K562 (cell line): ENCODE measurements at regions not wholly inside any gene's neighbourhood (a gene's known extent, or its start where the extent isn't known, plus 50 kb on each side); places are given as distances from the start of the nearest gene placed in this dataset.

Experiments used
- ATF7 ChIP-seq: fragments of 450-650 bp; IDR thresholded peaks from 2 replicates; pipeline ENCODE4 v1.7.1; 2014; ENCODE audit warnings: mild to moderate bottlenecking, moderate library complexity
- CBFA2T3 ChIP-seq: fragments of 450-650 bp; IDR thresholded peaks from 2 replicates; pipeline ENCODE4 v1.6.1; 2017
- CBX3 ChIP-seq, 2 experiments: IDR thresholded peaks; 1 replicate in 1 of 2; 2 replicates in 1 of 2; pipeline ENCODE4 v1.6.1; 2012; ENCODE audit warnings: inconsistent platforms in 2 of 2, low read length in 2 of 2, borderline replicate concordance in 1 of 2, control low read depth in 1 of 2
- COPS2 ChIP-seq: fragments of 450-650 bp; conservative IDR thresholded peaks from 2 replicates; pipeline ENCODE4 v1.6.1; 2016; ENCODE audit warnings: mild to moderate bottlenecking, moderate library complexity
- FOSL1 ChIP-seq: fragments of 200-800 bp; sonication (Bioruptor generic); conservative IDR thresholded peaks from 2 replicates; pipeline ENCODE4 v1.6.1; 2016; ENCODE audit warnings: missing genetic modification characterization, missing compliant biosample characterization
- HBP1 ChIP-seq: fragments of 450-650 bp; formaldehyde crosslinking; IDR thresholded peaks from 2 replicates; pipeline ENCODE4 v1.4.0; 2022; ENCODE audit warnings: missing genetic modification characterization
- JUND ChIP-seq, 2 experiments: IDR thresholded peaks; 2 replicates in 1 of 2; 3 replicates in 1 of 2; pipeline ENCODE4 v1.6.1; 2011; ENCODE audit warnings: borderline replicate concordance in 2 of 2, low read depth in 2 of 2, low read length in 2 of 2, improper control_type of control experiment in 1 of 2, missing biosample characterization in 1 of 2, missing genetic modification characterization in 1 of 2, missing genetic modification reagents in 1 of 2
- KLF1 ChIP-seq: fragments of 450-650 bp; IDR thresholded peaks from 2 replicates; pipeline ENCODE4 v1.6.1; 2016; ENCODE audit warnings: missing genetic modification characterization, missing compliant biosample characterization
- LCOR ChIP-seq: sonication (generic); formaldehyde crosslinking; IDR thresholded peaks from 2 replicates; pipeline ENCODE4 v1.8.0; 2022; ENCODE audit warnings: mild to moderate bottlenecking, missing genetic modification reagents
- NFIC ChIP-seq: fragments of 450-650 bp; IDR thresholded peaks from 2 replicates; pipeline ENCODE4 v1.6.1; 2017; ENCODE audit warnings: mild to moderate bottlenecking, inconsistent platforms
- POLR2H ChIP-seq: IDR thresholded peaks from 2 replicates; pipeline ENCODE4 v1.6.1; 2016; ENCODE audit warnings: missing genetic modification characterization, low read depth, mild to moderate bottlenecking, control low read depth, missing compliant biosample characterization, moderate library complexity
- RNF219 ChIP-seq: fragments of 250-450 bp; sonication (Bioruptor Pico); IDR thresholded peaks from 2 replicates; pipeline ENCODE4 v1.5.0; 2022; ENCODE audit warnings: mild to moderate bottlenecking
- SRSF3 ChIP-seq: fragments of 200-400 bp; formaldehyde crosslinking; IDR thresholded peaks from 2 replicates; pipeline ENCODE4 v1.6.1; 2016; ENCODE audit warnings: mild to moderate bottlenecking, low read length, moderate library complexity; ENCODE audit not compliant: insufficient read depth
- SRSF9 ChIP-seq: fragments of 200-400 bp; formaldehyde crosslinking; IDR thresholded peaks from 2 replicates; pipeline ENCODE4 v1.6.1; 2017; ENCODE audit warnings: low read depth, low read length, borderline replicate concordance
- TAF9B ChIP-seq: fragments of 450-650 bp; IDR thresholded peaks from 2 replicates; pipeline ENCODE4 v1.6.1; 2018; ENCODE audit warnings: mild to moderate bottlenecking; ENCODE audit not compliant: partially characterized antibody
- TARDBP ChIP-seq: fragments of 450-650 bp; IDR thresholded peaks from 2 replicates; pipeline ENCODE4 v1.6.1; 2016
- TEAD4 ChIP-seq, 2 experiments: sonication (generic) in 1 of 2; formaldehyde crosslinking in 1 of 2; IDR thresholded peaks; 2 replicates each; pipeline versions ENCODE4 v1.6.1 to v1.8.0; 2012 to 2022; ENCODE audit warnings: borderline replicate concordance in 1 of 2, inconsistent platforms in 1 of 2, low read length in 1 of 2, mild to moderate bottlenecking in 1 of 2, missing genetic modification reagents in 1 of 2
- ZBTB5 ChIP-seq: fragments of 450-650 bp; IDR thresholded peaks from 2 replicates; pipeline ENCODE4 v1.6.1; 2017; ENCODE audit warnings: antibody characterized with exemption
- ZBTB7A ChIP-seq: IDR thresholded peaks from 2 replicates; pipeline ENCODE4 v1.6.1; 2011; ENCODE audit warnings: low read depth, mild to moderate bottlenecking, low read length, moderate library complexity, borderline replicate concordance; ENCODE audit not compliant: control insufficient read depth
- ZFP36 ChIP-seq: fragments of 150-350 bp; IDR thresholded peaks from 2 replicates; pipeline ENCODE4 v1.6.1; 2018; ENCODE audit warnings: low read length, low read depth; ENCODE audit not compliant: partially characterized antibody
- ZFX ChIP-seq: sonication (generic); formaldehyde crosslinking; IDR thresholded peaks from 2 replicates; pipeline ENCODE4 v1.8.0; 2022; ENCODE audit warnings: mild to moderate bottlenecking, missing genetic modification reagents, moderate library complexity
- ZNF699 ChIP-seq: fragments of 250-450 bp; sonication (Bioruptor Pico); IDR thresholded peaks from 2 replicates; pipeline ENCODE4 v1.8.0; 2021; ENCODE audit warnings: mild to moderate bottlenecking, moderate library complexity; ENCODE audit not compliant: insufficient replicate concordance
- ZNF77 ChIP-seq: fragments of 250-450 bp; sonication (Bioruptor Pico); IDR thresholded peaks from 2 replicates; pipeline ENCODE4 v1.5.0; 2020

- TF ChIP-seq TAF9B, result no peak
- TF ChIP-seq ZNF77 (CRISPR knock-in tag), result no peak
- no peak for TF ChIP-seq SRSF9
- TF ChIP-seq FOSL1, result peak; percentile 59
- TF ChIP-seq TEAD4 (IDR thresholded peaks at IDR 0.05; ENCODE audit: low read length), result peak; percentile 50; the same call in 1 of the 2 replicates
- TF ChIP-seq TEAD4 (CRISPR knock-in tag; IDR thresholded peaks at IDR 0.05; ENCODE audit: borderline replicate concordance), result no peak
- TF ChIP-seq ZFP36, result no peak
- no peak for TF ChIP-seq SRSF3
- TF ChIP-seq TARDBP, result no peak
- TF ChIP-seq ZNF699 (CRISPR knock-in tag), result no peak
- no peak for TF ChIP-seq LCOR
- TF ChIP-seq CBX3 (IDR thresholded peaks at IDR 0.05; ENCODE audit: borderline replicate concordance in 1 of 2, low read length in 2 of 2), result no peak
- peak; percentile 45; the same call in 1 of the 2 replicates for TF ChIP-seq POLR2H
- no peak for TF ChIP-seq KLF1 (tag)
- no peak for TF ChIP-seq COPS2
- TF ChIP-seq RNF219 (CRISPR knock-in tag), result no peak
- TF ChIP-seq NFIC, result no peak
- no peak for TF ChIP-seq ZFX (CRISPR knock-in tag)
- no peak for TF ChIP-seq ZBTB7A
- TF ChIP-seq JUND (IDR thresholded peaks at IDR 0.05; ENCODE audit: borderline replicate concordance, low read depth, low read length), result peak; percentile 73; the same call in 1 of the 2 replicates
- TF ChIP-seq JUND (tag; IDR thresholded peaks at IDR 0.05; ENCODE audit: borderline replicate concordance, low read depth, low read length), result peak; percentile 77
- no peak for TF ChIP-seq HBP1 (CRISPR knock-in tag)
- no peak for TF ChIP-seq ZBTB5
- TF ChIP-seq CBFA2T3, result peak; percentile 50
- peak; percentile 56; the same call in 1 of the 2 replicates for TF ChIP-seq ATF7
Observed at GRCh38 chr12:68483592-68484383, 126.9 kb upstream of the RAP1B start (continued).
